Right hindlimb (tissue), 1 donor: ENCODE measurements at regions not wholly inside any gene's neighbourhood (a gene's known extent, or its start where the extent isn't known, plus 50 kb on each side); places are given as distances from the start of the nearest gene placed in this dataset.
"Not testable (repeated sequence)": the region's sequence is repeated elsewhere in the genome, so short reads cannot be mapped to it uniquely, and the experiment has no call there.

Source experiments
- DNase-seq: peaks from one replicate; pipeline ENCODE4 v3.0.0-alpha.2; 2018

GRCh38 chr9:84054341-84055010 lies 73.9 kb downstream of the RMI1 start:
- no peak for DNase-seq

DNA sequence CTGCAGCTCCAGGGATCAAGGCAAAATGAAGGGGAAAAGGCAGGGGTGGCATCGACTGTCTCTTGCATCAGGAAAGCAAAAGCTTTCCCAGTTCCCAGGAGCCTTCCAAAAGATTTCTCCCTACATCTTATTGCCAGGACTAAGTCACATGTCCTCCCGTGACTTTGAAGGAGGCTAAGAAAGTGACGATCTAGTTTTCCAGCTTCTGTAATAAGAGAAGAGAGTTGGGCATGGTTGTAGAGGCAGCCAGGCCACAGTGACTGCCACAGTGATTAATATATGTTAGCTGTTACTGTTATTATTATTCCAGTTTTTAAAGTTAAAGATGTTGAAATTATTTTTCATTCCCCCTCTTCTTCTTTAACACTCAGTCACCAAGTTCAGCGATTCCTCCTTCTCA lies 77.1 kb downstream of the RMI1 start:
- DNase-seq = no peak

GRCh38 chr9:84059936-84060335 lies 79.3 kb downstream of the RMI1 start:
- DNase-seq = no peak

GRCh38 chr9:84061613-84062193 lies 81.1 kb downstream of the RMI1 start:
- DNase-seq = no peak

DNA sequence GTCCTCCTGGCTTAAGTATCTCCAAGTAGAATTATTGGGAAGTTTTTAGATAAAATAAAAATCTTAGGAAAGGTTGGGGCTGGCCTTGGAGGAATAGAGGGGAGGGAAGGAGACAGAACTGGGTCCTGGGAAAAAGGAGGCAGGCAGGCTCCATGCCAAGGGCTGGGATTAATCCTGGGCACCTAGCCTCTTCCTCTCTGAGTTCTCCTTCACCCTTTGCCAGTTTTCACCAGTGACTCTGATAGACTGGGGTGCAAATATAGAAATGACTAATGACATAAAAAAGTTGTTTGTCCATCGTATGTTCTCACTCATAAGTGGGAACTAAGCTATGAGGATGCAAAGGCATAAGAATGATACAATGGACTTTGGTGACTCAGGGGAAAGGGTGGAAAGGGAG lies 81.9 kb downstream of the RMI1 start:
- DNase-seq = no peak

DNA sequence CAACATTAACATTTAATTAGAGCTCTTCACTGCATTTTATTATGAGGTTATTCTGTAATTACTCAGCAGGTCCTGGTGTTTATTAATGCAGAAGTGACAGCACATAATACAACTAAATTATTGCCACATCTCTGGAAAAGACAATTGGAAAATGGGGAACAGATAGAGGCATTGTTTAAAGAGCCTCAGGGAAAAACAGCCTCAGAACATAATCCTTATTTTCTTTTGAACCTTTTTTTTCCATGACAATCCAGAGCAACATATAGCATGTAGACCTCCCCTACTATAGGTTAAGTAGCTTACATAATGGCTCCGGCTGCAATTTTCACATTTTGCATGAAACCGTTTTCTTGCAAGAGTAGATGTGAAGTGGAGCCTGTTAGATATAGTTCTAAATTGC lies 87.2 kb downstream of the RMI1 start:
- no peak for DNase-seq

- no peak for DNase-seq
These were observed 88.3 kb downstream of the RMI1 start for GRCh38 chr9:84068872-84069271.

GRCh38 chr9:84070590-84070989 lies 90.0 kb downstream of the RMI1 start:
- no peak for DNase-seq

DNA sequence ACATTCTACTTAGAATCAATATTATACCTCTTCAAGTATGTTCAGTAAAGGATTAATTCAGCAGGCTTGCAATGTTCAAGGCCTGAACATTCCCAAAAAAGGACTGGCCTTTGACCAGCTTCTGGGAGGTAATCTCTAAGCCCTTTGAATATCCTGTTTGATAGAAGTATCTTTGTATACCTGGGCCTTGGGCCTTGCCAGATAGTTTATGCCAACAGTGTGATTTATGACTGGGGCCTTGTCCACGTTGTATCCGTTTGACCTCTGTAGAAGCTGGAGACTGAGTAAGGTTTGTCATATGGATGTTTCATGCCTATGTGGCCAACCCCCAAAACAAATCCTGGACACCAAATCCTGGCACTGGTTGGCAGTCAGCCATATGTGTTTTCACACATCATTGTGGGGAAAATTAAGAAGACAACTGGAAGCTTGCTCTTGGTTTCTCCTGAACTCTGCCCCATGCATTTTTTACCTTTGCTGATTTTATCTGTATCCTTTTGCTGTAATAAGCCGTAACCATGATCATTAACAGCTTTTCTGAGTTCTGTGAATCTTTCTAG lies 92.1 kb downstream of the RMI1 start:
- no peak for DNase-seq

GRCh38 chr9:84075004-84075403 lies 94.4 kb downstream of the RMI1 start:
- DNase-seq = no peak

DNA sequence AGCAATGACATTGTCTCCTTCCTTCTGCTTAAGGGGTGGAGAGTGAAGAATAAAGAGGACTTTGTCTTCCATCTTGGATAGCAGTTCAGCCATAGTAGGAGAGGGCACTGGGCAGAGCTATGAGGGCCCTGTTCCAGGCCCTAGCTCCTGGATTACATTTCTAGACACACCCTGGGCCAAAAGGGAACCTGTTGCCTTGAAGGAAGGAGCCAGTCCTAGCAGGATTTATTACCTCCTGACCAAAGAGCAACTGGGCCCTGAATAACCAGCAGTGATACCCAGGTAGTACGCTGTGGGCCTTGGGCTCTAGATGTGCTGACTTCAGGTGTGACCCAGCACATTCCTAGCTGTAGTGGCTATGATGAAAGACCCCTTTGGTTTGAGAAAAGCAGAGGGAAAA lies 95.8 kb downstream of the RMI1 start:
- no peak for DNase-seq

DNA sequence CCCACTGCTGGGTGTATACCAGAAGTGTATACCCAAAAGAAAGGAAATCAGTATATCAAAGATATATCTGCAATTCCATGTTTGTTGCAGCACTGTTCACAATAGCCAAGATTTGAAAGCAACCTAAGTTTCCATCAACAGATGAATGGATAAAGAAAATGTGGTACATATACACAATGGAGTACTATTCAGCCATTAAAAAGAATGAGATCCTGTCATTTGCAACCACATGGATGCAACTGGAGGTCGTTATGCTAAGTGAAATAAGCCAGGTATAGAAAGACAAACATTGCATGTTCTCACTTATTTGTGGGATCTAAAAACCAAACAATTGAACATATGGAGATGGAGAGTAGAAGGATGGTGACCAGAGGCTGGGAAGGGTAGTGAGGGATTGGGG lies 97.2 kb downstream of the RMI1 start:
- DNase-seq = not testable (repeated sequence)

GRCh38 chr9:84079994-84080393 lies 99.4 kb downstream of the RMI1 start:
- no peak for DNase-seq

GRCh38 chr9:84101964-84102632 lies 121.5 kb downstream of the RMI1 start:
- DNase-seq = no peak

- DNase-seq = no peak
These were observed 123.2 kb downstream of the RMI1 start for GRCh38 chr9:84103651-84104377.

GRCh38 chr9:84107081-84107480 lies 126.5 kb downstream of the RMI1 start:
- no peak for DNase-seq

DNA sequence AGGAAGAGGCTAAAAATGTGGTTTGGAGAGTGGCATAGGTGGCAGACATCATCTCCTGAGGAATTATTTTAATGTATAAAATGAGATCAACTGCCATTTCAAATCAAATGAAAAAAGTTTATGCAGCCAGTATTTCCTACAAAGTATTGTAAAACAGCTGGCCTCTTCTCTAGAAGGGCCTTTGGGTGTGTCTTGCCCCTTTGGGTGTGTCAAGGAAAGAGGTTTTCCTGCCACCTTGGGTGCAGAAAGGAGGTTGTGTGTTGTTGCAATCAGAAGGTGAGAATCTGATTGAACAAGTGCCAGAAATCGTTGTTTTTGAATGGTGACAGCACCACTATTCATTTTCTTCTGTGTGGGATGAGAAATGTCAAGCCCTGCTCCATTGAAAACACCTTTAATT lies 127.4 kb downstream of the RMI1 start:
- DNase-seq = no peak

- DNase-seq = no peak
These were observed 131.1 kb downstream of the RMI1 start for GRCh38 chr9:84111726-84112125.

DNA sequence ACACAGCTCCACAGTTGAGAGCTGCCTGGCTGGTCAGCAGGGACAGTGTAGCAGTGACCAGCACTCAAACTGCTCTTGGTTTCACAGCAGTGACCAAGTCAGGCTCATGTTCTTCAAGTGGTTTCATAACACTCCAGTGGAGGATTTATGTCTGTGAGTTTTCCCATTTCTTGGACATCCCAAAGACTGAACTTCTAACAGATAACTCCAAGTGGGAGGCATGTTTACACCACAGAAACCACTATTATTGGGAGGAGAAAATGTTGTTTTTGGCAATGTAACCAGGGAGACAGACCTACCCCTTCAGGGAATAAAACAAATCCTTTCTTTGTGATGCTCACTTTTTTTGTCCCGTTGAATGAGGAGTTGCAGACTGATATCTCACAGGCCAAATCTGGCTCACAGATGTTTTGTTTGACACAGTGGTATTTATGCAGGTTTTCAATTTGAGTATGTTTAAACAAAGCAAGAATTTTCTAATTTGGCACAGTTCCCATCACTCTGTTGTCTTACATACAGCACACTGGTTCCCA lies 141.5 kb downstream of the RMI1 start:
- no peak for DNase-seq

GRCh38 chr9:84122572-84122971 lies 142.0 kb downstream of the RMI1 start:
- no peak for DNase-seq

DNA sequence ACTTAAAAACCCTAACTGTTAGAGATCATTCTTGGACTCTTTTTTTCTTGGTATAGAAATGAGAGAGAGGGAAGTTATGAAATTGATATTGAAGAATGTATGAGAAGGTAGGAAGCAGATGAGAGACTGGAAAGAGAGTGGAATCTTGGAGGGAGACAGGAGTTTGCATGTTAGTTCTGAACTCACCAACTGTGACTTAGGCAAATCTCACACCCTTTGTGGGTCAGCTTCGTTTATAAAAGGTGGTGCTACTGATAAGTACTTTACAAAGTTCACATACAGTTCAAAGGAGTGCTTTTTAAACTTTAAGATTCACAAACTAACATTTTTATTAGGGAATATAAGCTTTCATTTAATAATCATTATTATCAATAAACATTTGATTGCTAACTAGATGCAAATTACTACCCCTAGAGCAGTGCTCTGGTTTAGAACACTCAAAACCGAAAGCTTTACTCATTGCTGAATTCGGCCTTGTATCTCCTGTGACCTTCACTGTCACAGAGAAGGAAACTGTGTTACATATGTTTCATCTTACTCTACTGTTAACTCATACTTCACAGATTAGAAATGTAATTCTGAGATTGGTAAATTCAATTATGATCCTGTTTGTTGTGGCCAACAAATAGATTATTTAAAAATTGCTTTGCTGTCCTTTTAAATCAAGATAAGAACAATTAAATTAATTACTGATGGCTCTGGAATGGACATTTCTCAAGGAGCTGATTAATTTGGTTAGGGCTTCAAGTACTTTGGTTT lies 143.2 kb downstream of the RMI1 start:
- no peak for DNase-seq

DNA sequence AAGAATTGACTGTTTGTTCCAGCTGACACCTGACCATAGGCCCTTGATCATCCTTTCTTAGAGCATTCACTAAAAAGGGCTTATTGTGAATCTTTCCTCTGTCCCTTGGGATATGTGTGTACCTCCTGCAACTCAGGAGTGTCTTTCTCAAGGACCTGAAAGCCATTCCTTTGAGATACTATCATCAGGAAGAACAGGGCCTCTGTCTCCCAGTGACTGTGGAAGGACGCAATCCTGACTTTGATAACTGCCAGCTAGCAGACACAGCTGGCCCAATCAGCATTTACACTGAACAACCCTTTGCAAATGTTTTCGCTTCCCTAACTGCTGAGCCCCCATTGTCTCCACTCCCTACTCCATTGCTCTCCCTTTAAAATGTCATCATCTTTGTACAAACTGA lies 144.4 kb downstream of the RMI1 start:
- no peak for DNase-seq
